ENCODE measurements at regions not wholly inside any gene's neighbourhood (a gene's known extent, or its start where the extent isn't known, plus 50 kb on each side); places are given as distances from the start of the nearest gene placed in this dataset.
"Not testable (repeated sequence)": the region's sequence is repeated elsewhere in the genome, so short reads cannot be mapped to it uniquely, and the experiment has no call there.

- not testable (repeated sequence) for TF ChIP-seq ZNF274 (IDR thresholded peaks at IDR 0.05; ENCODE audit: borderline replicate concordance, extremely low read depth, low read length); CTCF (IDR thresholded peaks at IDR 0.05; ENCODE audit: control extremely low read depth in 1 of 3, insufficient read depth in 1 of 3, low read depth in 1 of 3, low read length in 3 of 3); KDM4A (IDR thresholded peaks at IDR 0.05; ENCODE audit: low read depth, low read length, severe bottlenecking); YY1 (IDR thresholded peaks at IDR 0.05; ENCODE audit: low read depth, low read length); POLR2AphosphoS5 (IDR thresholded peaks at IDR 0.05; ENCODE audit: low read depth, low read length); KDM5A (IDR thresholded peaks at IDR 0.05; ENCODE audit: low read length); BRCA1 (IDR thresholded peaks at IDR 0.05; ENCODE audit: low read depth, low read length); USF2 (IDR thresholded peaks at IDR 0.05; ENCODE audit: low read length); CHD2 (IDR thresholded peaks at IDR 0.05; ENCODE audit: low read length); HDAC2 (IDR thresholded peaks at IDR 0.05; ENCODE audit: borderline replicate concordance in 1 of 2, low read depth in 2 of 2, low read length in 2 of 2)
- TF ChIP-seq EP300 (IDR thresholded peaks at IDR 0.05; ENCODE audit: borderline replicate concordance in 1 of 2, low read depth in 2 of 2, low read length in 2 of 2) (peak in 1 of 2 experiments; percentile 79; a peak in 1 of 3 replicates), TCF12 (IDR thresholded peaks at IDR 0.05; ENCODE audit: low read depth, low read length) (peak; percentile 79; the same call in 1 of the 2 replicates)
Observed at GRCh38 chr2:111320264-111320663, 199.6 kb downstream of the BCL2L11 start.

All from H1 (cell line).